PC-9 (cell line): ENCODE measurements at regions not wholly inside any gene's neighbourhood (a gene's known extent, or its start where the extent isn't known, plus 50 kb on each side); places are given as distances from the start of the nearest gene placed in this dataset.

ENCODE experiments used
- BruUV-seq: library from RNA; stranded (reverse); fragments of 400-500 nt; replicated peaks from 2 replicates; lab custom pipeline; 2021; lab: Mats Ljungman, UMichigan
- CTCF ChIA-PET: fragments of 300-600 bp; sonication (Branson Sonifier 250); formaldehyde crosslinking; loops from one replicate; lab custom pipeline; 2022; ENCODE audit warnings: antibody characterized with exemption; lab: Charles Lee
- POLR2A ChIA-PET: fragments of 300-600 bp; sonication (Branson Sonifier 250); formaldehyde crosslinking; loops from one replicate; lab custom pipeline; 2022; ENCODE audit warnings: antibody characterized with exemption; ENCODE audit not compliant: unreplicated experiment; lab: Charles Lee
- DNase-seq, 2 experiments: peaks; one replicate each; pipeline versions ENCODE4 v3.0.0 to v3.0.0-alpha.2; 2015 to 2022; ENCODE audit warnings: mixed read lengths in 1 of 2
- H2AFZ ChIP-seq: fragments of 200-600 bp; sonication (generic); 2 replicates; pipeline ENCODE4 v1.8.1; 2017; ENCODE audit warnings: antibody characterized with exemption
- H3F3A ChIP-seq: fragments of 200-600 bp; sonication (generic); 2 replicates; pipeline ENCODE4 v1.8.1; 2017; ENCODE audit warnings: antibody characterized with exemption, mild to moderate bottlenecking, low read depth; ENCODE audit not compliant: insufficient read depth
- H3K27ac ChIP-seq: fragments of 200-600 bp; sonication (generic); 2 replicates; pipeline ENCODE4 v1.6.1; 2016; ENCODE audit warnings: mixed run types
- H3K27me3 ChIP-seq: fragments of 200-600 bp; sonication (generic); 2 replicates; pipeline ENCODE4 v1.6.1; 2016; ENCODE audit warnings: low read depth, mixed run types; ENCODE audit not compliant: insufficient read depth
- H3K36me3 ChIP-seq: fragments of 200-600 bp; sonication (generic); 2 replicates; pipeline ENCODE4 v1.6.1; 2016; ENCODE audit warnings: low read depth, mixed run types
- H3K4me1 ChIP-seq: fragments of 200-600 bp; sonication (generic); replicated peaks from 2 replicates; pipeline ENCODE4 v1.6.1; 2016; ENCODE audit warnings: mixed run types; ENCODE audit not compliant: insufficient read depth
- H3K4me2 ChIP-seq: fragments of 200-600 bp; sonication (generic); 2 replicates; pipeline ENCODE4 v1.6.1; 2017; ENCODE audit warnings: mixed run types
- H3K4me3 ChIP-seq: fragments of 200-600 bp; sonication (generic); 2 replicates; pipeline ENCODE4 v1.6.1; 2016; ENCODE audit warnings: mixed run types
- H3K79me2 ChIP-seq: fragments of 200-600 bp; sonication (generic); 2 replicates; pipeline ENCODE4 v1.6.1; 2017; ENCODE audit warnings: low read depth, mixed run types
- H3K9me2 ChIP-seq: fragments of 200-600 bp; sonication (generic); 2 replicates; pipeline ENCODE4 v1.8.1; 2017; ENCODE audit warnings: mild to moderate bottlenecking; ENCODE audit not compliant: insufficient read depth
- H3K9me3 ChIP-seq: fragments of 200-600 bp; sonication (generic); 2 replicates; pipeline ENCODE4 v1.8.1; 2016; ENCODE audit warnings: low read depth; ENCODE audit not compliant: insufficient read depth
- H4K20me1 ChIP-seq: fragments of 200-600 bp; sonication (generic); 2 replicates; pipeline ENCODE4 v1.8.1; 2017; ENCODE audit not compliant: insufficient read depth
- CTCF ChIP-seq: fragments of 200-600 bp; sonication (generic); conservative IDR thresholded peaks from 2 replicates; pipeline ENCODE4 v1.6.1; 2017; ENCODE audit warnings: mixed run types, antibody characterized with exemption, mild to moderate bottlenecking, moderate library complexity
- EZH2 ChIP-seq: fragments of 200-600 bp; sonication (generic); IDR thresholded peaks from 2 replicates; pipeline ENCODE4 v1.8.0; 2017; ENCODE audit warnings: antibody characterized with exemption, low read depth
- intact Hi-C: fragments of 100-400 bp; cut with micrococcal nuclease; formaldehyde crosslinking; loops from one replicate; pipeline ENCODE4 v1.10.0; 2022; ENCODE audit not compliant: unreplicated experiment

GRCh38 chr21:38060533-38060932, 144.3 kb upstream of the KCNJ6 start:
- Histone ChIP-seq H3K4me2 (no peak overlapping the region), H3K4me1 (no peaks in the 10 kb centered on the region), H3K27me3 (no peaks in the 10 kb centered on the region), H3K79me2 (no peaks in the 10 kb centered on the region), H3F3A (no peaks in the 10 kb centered on the region), H3K4me3 (no peak overlapping the region), H3K9me3 (no peaks in the 10 kb centered on the region), H3K9me2 (no peaks in the 10 kb centered on the region), H3K36me3 (no peaks in the 10 kb centered on the region), H2AFZ (no peak overlapping the region), H3K27ac (no peak overlapping the region), H4K20me1 (no peaks in the 10 kb centered on the region)
- POLR2A ChIA-PET: no interaction called here
- intact Hi-C loops: no loop called here
- CTCF ChIA-PET: no interaction called here
- no peak for DNase-seq
- TF ChIP-seq CTCF: no peak
- no TSS peak for BruUV-seq

GRCh38 chr21:38067086-38067739, 151.0 kb upstream of the KCNJ6 start:
- H3K4me2 ChIP-seq: no peak overlapping the region
- no peaks in the 10 kb centered on the region for H3K9me2 ChIP-seq
- no peak overlapping the region for H2AFZ ChIP-seq
- DNase-seq: no peak
- intact Hi-C loops: no loop called here
- H3F3A ChIP-seq: no peaks in the 10 kb centered on the region
- CTCF ChIA-PET: no interaction called here
- BruUV-seq: no TSS peak
- H3K27ac ChIP-seq: no peak overlapping the region
- no peaks in the 10 kb centered on the region for H3K36me3 ChIP-seq
- POLR2A ChIA-PET: no interaction called here
- H3K4me3 ChIP-seq: no peak overlapping the region
- TF ChIP-seq CTCF (no peak), EZH2 (no peak)
- no peaks in the 10 kb centered on the region for H3K27me3 ChIP-seq
- H3K79me2 ChIP-seq: no peaks in the 10 kb centered on the region
- H4K20me1 ChIP-seq: no peaks in the 10 kb centered on the region; the same call in 1 of the 2 replicates
- no peaks in the 10 kb centered on the region for H3K4me1 ChIP-seq
- no peaks in the 10 kb centered on the region for H3K9me3 ChIP-seq

GRCh38 chr21:38072489-38072888, 156.2 kb upstream of the KCNJ6 start:
- no peaks in the 10 kb centered on the region for H3K27me3 ChIP-seq
- no peaks in the 10 kb centered on the region for H3K9me3 ChIP-seq
- no TSS peak for BruUV-seq
- H3K9me2 ChIP-seq: no peaks in the 10 kb centered on the region
- no peak overlapping the region for H2AFZ ChIP-seq
- no peak overlapping the region for H3K4me3 ChIP-seq
- no peak overlapping the region for H3K27ac ChIP-seq
- TF ChIP-seq EZH2: no peak
- no peak for TF ChIP-seq CTCF
- no peaks in the 10 kb centered on the region for H3K79me2 ChIP-seq
- no peaks in the 10 kb centered on the region; the same call in 1 of the 2 replicates for H4K20me1 ChIP-seq
- POLR2A ChIA-PET: no interaction called here
- H3K36me3 ChIP-seq: no peaks in the 10 kb centered on the region
- intact Hi-C loops: no loop called here
- H3K4me2 ChIP-seq: no peak overlapping the region
- no peaks in the 10 kb centered on the region for H3K4me1 ChIP-seq
- no peaks in the 10 kb centered on the region for H3F3A ChIP-seq
- DNase-seq: no peak
- CTCF ChIA-PET: no interaction called here
